Retinal pigment epithelial cell (primary cell): ENCODE measurements at regions not wholly inside any gene's neighbourhood (a gene's known extent, or its start where the extent isn't known, plus 50 kb on each side); places are given as distances from the start of the nearest gene placed in this dataset.

Source experiments
- DNase-seq: peaks from one replicate; pipeline ENCODE4 v3.0.0-alpha.2; 2010; ENCODE audit warnings: low read depth
- H3K4me3 ChIP-seq: 2 replicates; pipeline ENCODE4 v1.5.1; 2011; ENCODE audit warnings: mild to moderate bottlenecking, low read length, control low read depth, moderate library complexity
- CTCF ChIP-seq: conservative IDR thresholded peaks from 2 replicates; pipeline ENCODE4 v1.5.1; 2011; ENCODE audit warnings: low read depth, low read length, control low read depth, inconsistent platforms

DNA sequence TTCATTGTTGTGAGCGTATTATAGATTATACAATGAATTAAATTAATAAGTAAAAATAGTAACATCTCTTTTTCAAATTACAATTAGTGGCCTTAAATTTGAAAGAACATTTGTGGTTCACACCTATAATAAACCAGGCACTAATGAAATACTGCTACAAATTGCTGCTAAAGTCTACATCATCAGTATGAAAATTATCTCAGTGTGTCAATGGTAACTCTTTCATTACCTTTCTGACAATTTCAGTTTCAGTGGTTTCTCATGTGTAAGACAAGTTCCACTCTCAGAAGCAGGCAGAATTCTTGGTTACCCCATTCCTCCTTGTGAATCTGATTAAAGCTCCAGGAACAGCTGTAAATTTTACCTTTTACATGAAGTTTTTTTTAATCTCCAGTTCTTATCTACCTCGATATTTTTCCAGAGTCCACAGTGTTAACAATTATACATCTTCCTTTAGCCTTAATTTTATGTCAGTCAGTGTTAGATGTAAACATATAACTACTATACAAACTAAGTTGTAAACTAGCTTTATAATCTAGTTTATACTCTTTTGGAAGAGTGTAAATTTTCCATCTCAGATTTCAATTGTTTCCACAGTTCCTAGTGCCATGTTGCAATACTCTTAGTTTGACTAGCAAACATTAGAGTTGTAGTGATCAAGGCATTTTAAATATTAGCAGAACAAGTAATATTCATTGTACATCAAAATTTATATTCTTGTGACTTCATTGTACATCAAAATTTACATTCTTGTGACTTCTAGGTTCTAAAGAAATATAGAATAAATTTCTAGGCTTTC, 1038.4 kb downstream of the EPHA7 start:
- TF ChIP-seq CTCF: no peak
- DNase-seq: no peak
- H3K4me3 ChIP-seq: no peak overlapping the region

- no peak overlapping the region for H3K4me3 ChIP-seq
- no peak for TF ChIP-seq CTCF
- no peak for DNase-seq
Measured at GRCh38 chr6:92377137-92377536, 1042.2 kb downstream of the EPHA7 start.

DNA sequence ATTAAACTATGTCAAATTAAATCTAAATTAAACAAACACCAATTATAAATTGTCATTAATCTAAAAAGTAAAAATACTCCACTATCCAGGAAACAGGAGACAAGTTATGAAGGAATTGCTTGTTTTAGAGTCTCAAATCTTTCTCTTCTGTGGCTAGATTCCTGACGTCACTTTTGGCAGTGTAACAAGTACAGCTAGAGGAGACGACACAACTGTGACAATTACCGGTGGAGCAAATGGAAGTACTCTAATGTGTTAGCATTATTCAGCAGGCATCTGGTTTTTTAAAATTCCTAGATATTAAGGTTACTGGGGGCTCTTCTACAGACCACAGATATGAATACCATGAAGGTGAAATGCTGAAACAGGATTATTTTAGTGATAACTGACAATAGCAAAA, 1042.7 kb downstream of the EPHA7 start:
- H3K4me3 ChIP-seq: no peak overlapping the region
- no peak for TF ChIP-seq CTCF
- no peak for DNase-seq

GRCh38 chr6:92371211-92372208, 1047.8 kb downstream of the EPHA7 start:
- DNase-seq: no peak
- no peak for TF ChIP-seq CTCF
- no peak overlapping the region for H3K4me3 ChIP-seq

DNA sequence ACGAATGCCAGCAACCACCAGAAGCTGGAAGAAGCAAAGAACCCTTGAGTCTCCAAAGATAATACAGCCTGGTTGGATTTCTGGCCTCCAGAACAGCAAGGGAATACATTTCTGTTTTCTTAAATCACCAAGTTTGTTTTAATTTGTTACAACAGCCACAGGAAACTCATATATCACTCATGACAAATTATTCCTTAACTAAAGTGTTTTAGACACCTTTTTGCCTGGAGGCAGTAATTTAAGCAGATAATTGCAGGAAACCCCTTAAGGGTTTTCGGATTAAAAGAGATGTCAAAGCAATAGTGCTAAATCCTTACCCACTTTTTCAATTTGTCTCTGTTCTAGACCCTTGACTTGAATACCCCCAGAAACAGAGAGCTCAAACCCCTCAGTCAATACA, 1050.0 kb downstream of the EPHA7 start:
- DNase-seq: no peak
- no peak for TF ChIP-seq CTCF

GRCh38 chr6:92364948-92365541, 1054.3 kb downstream of the EPHA7 start:
- peak; percentile 25 for DNase-seq
- TF ChIP-seq CTCF: no peak
- no peak overlapping the region for H3K4me3 ChIP-seq

More for the DNA sequence above, 1050.0 kb downstream of the EPHA7 start:
- no peak overlapping the region for H3K4me3 ChIP-seq
